Upper lobe of left lung (tissue), 4 donors: ENCODE measurements at regions not wholly inside any gene's neighbourhood (a gene's known extent, or its start where the extent isn't known, plus 50 kb on each side); places are given as distances from the start of the nearest gene placed in this dataset.

Source experiments
- CTCF ChIP-seq, 6 experiments: fragments of 450-650 bp in 4 of 6; fragments of 200-600 bp in 2 of 6; sonication (generic) in 2 of 6; IDR thresholded peaks; one replicate each; pipeline ENCODE4 v1.5.1; 2016 to 2019; ENCODE audit warnings: antibody characterized with exemption in 6 of 6
- POLR2AphosphoS5 ChIP-seq, 2 donors: sonication (generic); formaldehyde crosslinking; IDR thresholded peaks; one replicate each; pipeline ENCODE4 v1.5.1; 2017; ENCODE audit warnings: antibody characterized with exemption in 2 of 2

- no peak for TF ChIP-seq CTCF (IDR thresholded peaks at IDR 0.05)
- TF ChIP-seq POLR2AphosphoS5 (IDR thresholded peaks at IDR 0.05) = no peak
Measured at GRCh38 chr22:49673048-49673447, 154.6 kb downstream of the BRD1 start.
